ENCODE measurements at regions not wholly inside any gene's neighbourhood (a gene's known extent, or its start where the extent isn't known, plus 50 kb on each side); places are given as distances from the start of the nearest gene placed in this dataset.

DNA sequence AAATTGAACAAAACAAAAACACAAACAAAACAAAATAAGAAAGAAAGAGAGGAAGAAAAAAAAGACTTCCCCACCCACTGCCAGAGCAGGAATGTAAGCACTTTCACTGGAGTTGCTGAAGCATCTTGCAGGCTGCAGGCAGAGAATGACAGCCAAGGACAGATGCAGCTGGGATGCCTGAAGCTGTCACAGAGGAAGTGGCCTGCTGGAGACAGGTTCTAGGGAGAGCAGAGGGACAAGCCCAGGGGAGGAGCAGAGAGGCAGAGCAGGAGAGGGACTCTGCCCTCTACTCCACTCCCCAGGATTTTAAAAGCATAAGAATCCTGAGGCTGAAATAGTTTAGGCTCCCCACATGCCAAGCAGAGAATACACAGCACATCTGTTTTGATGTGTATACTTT lies 326.2 kb downstream of the TUSC7 start:
- H4K20me1 ChIP-seq (ENCODE audit: insufficient read depth, low read length): no peaks in the 10 kb centered on the region
- ATAC-seq (ENCODE audit: insufficient read depth, low read depth) (no peak), DNase-seq (no peak)
- H3K27me3 ChIP-seq (ENCODE audit: insufficient read depth, low read length, poor library complexity): no peaks in the 10 kb centered on the region
- no peaks in the 10 kb centered on the region for H3K9me3 ChIP-seq (ENCODE audit: insufficient read depth, low read length, severe bottlenecking)
- H2AFZ ChIP-seq (ENCODE audit: low read depth, low read length): no peak overlapping the region
- H3K27ac ChIP-seq (ENCODE audit: low read length): no peak overlapping the region
- no peaks in the 10 kb centered on the region for H3K79me2 ChIP-seq (ENCODE audit: insufficient read depth, low read length)
- no peaks in the 10 kb centered on the region for H3K4me1 ChIP-seq (ENCODE audit: insufficient read depth, low read length)
- TF ChIP-seq, protein P1, sequence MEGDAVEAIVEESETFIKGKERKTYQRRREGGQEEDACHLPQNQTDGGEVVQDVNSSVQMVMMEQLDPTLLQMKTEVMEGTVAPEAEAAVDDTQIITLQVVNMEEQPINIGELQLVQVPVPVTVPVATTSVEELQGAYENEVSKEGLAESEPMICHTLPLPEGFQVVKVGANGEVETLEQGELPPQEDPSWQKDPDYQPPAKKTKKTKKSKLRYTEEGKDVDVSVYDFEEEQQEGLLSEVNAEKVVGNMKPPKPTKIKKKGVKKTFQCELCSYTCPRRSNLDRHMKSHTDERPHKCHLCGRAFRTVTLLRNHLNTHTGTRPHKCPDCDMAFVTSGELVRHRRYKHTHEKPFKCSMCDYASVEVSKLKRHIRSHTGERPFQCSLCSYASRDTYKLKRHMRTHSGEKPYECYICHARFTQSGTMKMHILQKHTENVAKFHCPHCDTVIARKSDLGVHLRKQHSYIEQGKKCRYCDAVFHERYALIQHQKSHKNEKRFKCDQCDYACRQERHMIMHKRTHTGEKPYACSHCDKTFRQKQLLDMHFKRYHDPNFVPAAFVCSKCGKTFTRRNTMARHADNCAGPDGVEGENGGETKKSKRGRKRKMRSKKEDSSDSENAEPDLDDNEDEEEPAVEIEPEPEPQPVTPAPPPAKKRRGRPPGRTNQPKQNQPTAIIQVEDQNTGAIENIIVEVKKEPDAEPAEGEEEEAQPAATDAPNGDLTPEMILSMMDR (IDR thresholded peaks at IDR 0.05; ENCODE audit: borderline replicate concordance, extremely low read depth, low read length, poor library complexity, severe bottlenecking): no peak
- TF ChIP-seq EZH2 (IDR thresholded peaks at IDR 0.05; ENCODE audit: borderline replicate concordance, low read depth, low read length, severe bottlenecking): no peak
- no peak overlapping the region for H3K4me3 ChIP-seq (ENCODE audit: low read depth in 1 of 2, low read length in 2 of 2)
- H3K4me2 ChIP-seq (ENCODE audit: insufficient read depth, low read length): no peak overlapping the region
- no peaks in the 10 kb centered on the region for H3K36me3 ChIP-seq (ENCODE audit: insufficient read depth, low read length)
- H3K9ac ChIP-seq (ENCODE audit: low read depth, low read length): no peak overlapping the region

DNA sequence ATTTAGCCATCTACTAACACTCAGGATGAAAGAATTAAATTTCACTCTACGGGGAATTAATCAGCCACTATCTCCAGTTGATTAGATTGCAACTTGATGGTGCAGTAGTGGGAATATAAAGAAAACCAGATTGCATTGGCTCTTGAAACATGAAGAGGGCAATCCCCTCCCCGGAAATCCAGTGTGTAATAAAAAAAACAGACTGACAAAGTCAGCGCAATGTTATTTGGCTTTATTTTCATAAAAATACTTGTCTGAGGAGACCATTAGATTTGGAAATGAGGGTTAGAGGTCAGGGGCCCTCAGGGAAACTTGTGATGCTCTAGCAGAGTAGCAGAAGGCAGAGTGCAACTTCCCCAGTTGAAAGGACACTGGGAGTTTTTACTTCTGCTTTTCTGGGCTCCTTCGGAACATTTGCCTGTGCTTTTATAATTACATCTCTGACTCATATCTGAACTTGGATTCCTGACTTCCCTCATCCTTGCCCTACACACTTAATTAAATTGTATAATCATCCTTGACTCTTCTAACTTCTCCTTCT lies 326.8 kb downstream of the TUSC7 start:
- H3K79me2 ChIP-seq (ENCODE audit: insufficient read depth, low read length): no peaks in the 10 kb centered on the region
- H3K36me3 ChIP-seq (ENCODE audit: insufficient read depth, low read length): no peaks in the 10 kb centered on the region
- H3K4me2 ChIP-seq (ENCODE audit: insufficient read depth, low read length): no peak overlapping the region
- no peaks in the 10 kb centered on the region for H3K4me1 ChIP-seq (ENCODE audit: insufficient read depth, low read length)
- no peak overlapping the region for H3K27ac ChIP-seq (ENCODE audit: low read length)
- DNase-seq: no peak
- no peak overlapping the region for H3K4me3 ChIP-seq (ENCODE audit: low read depth in 1 of 2, low read length in 2 of 2)
- no peak for ATAC-seq (ENCODE audit: insufficient read depth, low read depth)
- no peak overlapping the region for H2AFZ ChIP-seq (ENCODE audit: low read depth, low read length)
- no peaks in the 10 kb centered on the region for H3K9me3 ChIP-seq (ENCODE audit: insufficient read depth, low read length, severe bottlenecking)
- H4K20me1 ChIP-seq (ENCODE audit: insufficient read depth, low read length): no peaks in the 10 kb centered on the region
- H3K9ac ChIP-seq (ENCODE audit: low read depth, low read length): no peak overlapping the region
- H3K27me3 ChIP-seq (ENCODE audit: insufficient read depth, low read length, poor library complexity): no peaks in the 10 kb centered on the region
- TF ChIP-seq, protein P1 (IDR thresholded peaks at IDR 0.05; ENCODE audit: borderline replicate concordance, extremely low read depth, low read length, poor library complexity, severe bottlenecking): no peak
- TF ChIP-seq EZH2 (IDR thresholded peaks at IDR 0.05; ENCODE audit: borderline replicate concordance, low read depth, low read length, severe bottlenecking): no peak

DNA sequence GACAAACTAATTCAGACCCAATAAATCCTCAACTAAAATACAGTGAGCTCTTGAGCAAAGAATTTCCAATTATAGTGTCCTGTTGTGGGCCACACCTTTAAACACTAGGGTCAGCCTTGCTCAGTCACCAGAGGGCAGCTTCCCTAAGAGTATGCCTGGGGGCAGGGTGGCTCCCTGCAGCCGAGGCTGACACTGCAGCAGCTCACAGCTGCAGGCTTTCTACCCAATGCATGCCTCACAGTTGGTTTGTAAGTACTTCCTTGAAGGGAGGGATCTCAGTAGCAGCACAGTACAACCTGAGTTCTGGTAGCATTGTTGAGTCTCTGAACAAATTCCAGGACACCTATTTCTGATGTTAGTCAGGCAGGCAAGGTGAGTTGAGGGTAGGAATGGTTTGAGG lies 335.6 kb downstream of the TUSC7 start:
- no peaks in the 10 kb centered on the region for H3K4me1 ChIP-seq (ENCODE audit: insufficient read depth, low read length)
- no peaks in the 10 kb centered on the region for H3K36me3 ChIP-seq (ENCODE audit: insufficient read depth, low read length)
- no peak overlapping the region for H3K9ac ChIP-seq (ENCODE audit: low read depth, low read length)
- H4K20me1 ChIP-seq (ENCODE audit: insufficient read depth, low read length): no peaks in the 10 kb centered on the region
- H3K4me3 ChIP-seq (ENCODE audit: low read depth in 1 of 2, low read length in 2 of 2): no peak overlapping the region
- H3K4me2 ChIP-seq (ENCODE audit: insufficient read depth, low read length): no peak overlapping the region
- no peak for ATAC-seq (ENCODE audit: insufficient read depth, low read depth)
- DNase-seq: no peak
- no peaks in the 10 kb centered on the region for H3K79me2 ChIP-seq (ENCODE audit: insufficient read depth, low read length)
- no peak overlapping the region for H2AFZ ChIP-seq (ENCODE audit: low read depth, low read length)
- H3K27me3 ChIP-seq (ENCODE audit: insufficient read depth, low read length, poor library complexity): no peaks in the 10 kb centered on the region
- TF ChIP-seq EZH2 (IDR thresholded peaks at IDR 0.05; ENCODE audit: borderline replicate concordance, low read depth, low read length, severe bottlenecking): no peak
- TF ChIP-seq, protein P1 (IDR thresholded peaks at IDR 0.05; ENCODE audit: borderline replicate concordance, extremely low read depth, low read length, poor library complexity, severe bottlenecking): no peak
- no peaks in the 10 kb centered on the region for H3K9me3 ChIP-seq (ENCODE audit: insufficient read depth, low read length, severe bottlenecking)
- no peak overlapping the region for H3K27ac ChIP-seq (ENCODE audit: low read length)
